Body of pancreas (tissue), 4 donors: ENCODE measurements at regions not wholly inside any gene's neighbourhood (a gene's known extent, or its start where the extent isn't known, plus 50 kb on each side); places are given as distances from the start of the nearest gene placed in this dataset.

Experiments
- CTCF ChIP-seq, 7 experiments: fragments of 450-650 bp in 4 of 7; fragments of 200-600 bp in 3 of 7; sonication (generic) in 3 of 7; IDR thresholded peaks; one replicate each; pipeline ENCODE4 v1.5.1; 2016 to 2019; ENCODE audit warnings: antibody characterized with exemption in 7 of 7
- POLR2A ChIP-seq, 3 donors: fragments of 450-650 bp; IDR thresholded peaks; one replicate each; pipeline ENCODE4 v1.6.1; 2016; ENCODE audit warnings: antibody characterized with exemption in 3 of 3, mild to moderate bottlenecking in 2 of 3

GRCh38 chr7:45416846-45417245 is 157.3 kb upstream of the ADCY1 start:
- TF ChIP-seq POLR2A (IDR thresholded peaks at IDR 0.05) (no peak), CTCF (IDR thresholded peaks at IDR 0.05) (no peak)
